ENCODE measurements at regions not wholly inside any gene's neighbourhood (a gene's known extent, or its start where the extent isn't known, plus 50 kb on each side); places are given as distances from the start of the nearest gene placed in this dataset.

GRCh38 chr6:120671519-120671918, 662.8 kb downstream of the TBC1D32 start:
- no peak for DNase-seq (ENCODE audit: extremely low read depth, low read depth)

DNA sequence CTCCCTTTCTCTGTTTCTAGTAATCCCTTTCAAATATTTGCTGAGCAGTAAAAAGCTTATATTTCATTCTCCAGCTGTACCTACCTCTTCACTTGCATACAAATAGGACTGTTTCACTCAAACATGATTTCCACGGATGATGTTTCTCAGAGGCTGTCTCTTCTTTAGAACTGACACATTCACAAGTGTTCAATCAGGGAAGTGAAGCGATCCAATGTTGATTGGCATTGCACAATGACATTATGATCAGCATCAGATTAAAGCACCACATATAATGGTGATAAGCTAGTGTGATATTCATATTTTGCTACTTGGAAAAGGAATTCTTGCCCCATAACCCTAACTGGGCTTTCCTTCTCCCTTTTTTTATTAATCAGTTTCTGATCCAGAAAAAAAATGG, 681.8 kb downstream of the TBC1D32 start:
- DNase-seq (ENCODE audit: extremely low read depth, low read depth), result no peak

GRCh38 chr6:120648713-120649112, 685.6 kb downstream of the TBC1D32 start:
- DNase-seq (ENCODE audit: extremely low read depth, low read depth), result no peak

DNA sequence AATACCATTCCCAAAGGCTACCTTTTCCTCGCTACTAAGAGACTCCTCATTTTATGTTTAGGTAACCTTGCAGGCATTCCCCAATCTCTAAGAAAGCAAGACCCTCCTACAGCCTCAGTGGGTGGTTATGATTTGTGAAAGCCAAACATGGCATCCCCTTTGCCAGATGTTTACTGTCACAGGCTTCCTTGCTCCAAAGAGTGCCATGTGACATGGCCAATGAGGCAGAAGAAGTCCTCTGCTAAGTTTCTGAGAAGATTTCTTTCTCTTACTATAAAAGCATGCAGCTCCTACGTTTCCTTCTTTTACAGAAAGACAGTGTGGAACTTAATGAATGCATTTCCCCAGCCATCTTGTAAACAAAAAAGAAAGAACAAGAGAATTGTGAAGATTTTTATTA, 688.2 kb downstream of the TBC1D32 start:
- DNase-seq (ENCODE audit: extremely low read depth, low read depth), result no peak

GRCh38 chr6:120632975-120633374, 701.3 kb downstream of the TBC1D32 start:
- DNase-seq (ENCODE audit: extremely low read depth, low read depth), result no peak

DNA sequence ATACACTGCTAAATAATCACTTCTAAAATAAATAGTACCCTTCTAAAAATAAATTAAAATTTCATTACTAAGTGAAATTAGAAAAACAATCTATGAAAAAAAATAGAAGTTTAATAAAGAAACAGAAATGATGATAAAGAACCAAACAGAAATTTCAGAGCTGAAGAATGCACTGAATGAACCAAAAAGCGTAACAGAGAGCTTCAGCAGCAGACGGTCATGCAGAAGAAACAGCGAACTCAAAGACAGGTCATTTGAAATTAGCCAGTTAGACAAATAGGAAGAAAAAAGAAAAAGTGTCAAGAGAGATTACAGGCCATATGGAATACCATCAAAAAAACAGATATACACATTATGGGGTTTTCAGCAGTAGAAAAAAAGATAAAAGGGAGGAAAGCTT, 706.7 kb downstream of the TBC1D32 start:
- no peak for DNase-seq (ENCODE audit: extremely low read depth, low read depth)

GRCh38 chr6:120622127-120622631, 712.1 kb downstream of the TBC1D32 start:
- no peak for DNase-seq (ENCODE audit: extremely low read depth, low read depth)

GRCh38 chr6:120620900-120621299, 713.4 kb downstream of the TBC1D32 start:
- DNase-seq (ENCODE audit: extremely low read depth, low read depth), result no peak

- DNase-seq (ENCODE audit: extremely low read depth, low read depth), result no peak
Observed at GRCh38 chr6:120615238-120615637, 719.0 kb downstream of the TBC1D32 start.

GRCh38 chr6:120614723-120615122, 719.6 kb downstream of the TBC1D32 start:
- DNase-seq (ENCODE audit: extremely low read depth, low read depth), result no peak

- DNase-seq (ENCODE audit: extremely low read depth, low read depth), result no peak
Observed at GRCh38 chr6:120608826-120609225, 725.5 kb downstream of the TBC1D32 start.

DNA sequence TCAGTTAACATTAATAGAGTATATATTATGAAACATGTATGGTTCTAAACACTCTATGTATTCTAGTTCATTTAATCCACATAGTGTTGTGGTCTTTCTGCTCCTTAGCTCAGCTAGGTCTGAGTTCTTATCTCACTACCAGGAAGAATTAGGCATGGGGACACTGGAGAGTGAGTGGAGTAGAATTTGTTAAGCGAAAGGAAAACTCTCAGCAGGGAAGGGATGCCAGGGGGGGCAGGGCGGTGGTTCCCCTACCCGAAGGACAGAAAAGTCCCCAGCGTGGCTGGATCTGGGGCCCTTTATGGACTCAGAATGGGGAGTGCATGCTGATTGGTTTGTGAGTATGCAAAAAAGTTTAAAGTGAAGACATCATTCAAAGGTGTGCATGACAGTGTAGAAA, 727.5 kb downstream of the TBC1D32 start:
- DNase-seq (ENCODE audit: extremely low read depth, low read depth), result no peak

DNA sequence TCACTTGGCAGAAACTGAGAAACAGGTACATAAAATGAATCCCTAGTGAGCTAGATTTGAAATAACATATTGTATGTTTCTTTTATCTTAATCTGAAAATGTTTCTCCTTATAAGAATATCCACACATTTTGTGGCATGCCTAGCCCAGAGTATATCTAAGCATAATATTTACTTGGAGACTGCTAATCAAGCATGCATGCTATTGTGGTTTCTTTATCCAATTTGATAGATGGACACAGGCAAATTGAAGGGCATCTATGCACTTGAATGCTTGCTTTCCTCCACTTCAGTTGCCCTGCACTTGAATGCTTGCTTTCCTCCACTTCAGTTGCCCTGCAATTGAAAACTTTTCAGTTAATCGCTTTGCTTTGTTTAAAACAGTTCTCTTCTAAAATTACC, 729.8 kb downstream of the TBC1D32 start:
- DNase-seq (ENCODE audit: extremely low read depth, low read depth), result no peak

DNA sequence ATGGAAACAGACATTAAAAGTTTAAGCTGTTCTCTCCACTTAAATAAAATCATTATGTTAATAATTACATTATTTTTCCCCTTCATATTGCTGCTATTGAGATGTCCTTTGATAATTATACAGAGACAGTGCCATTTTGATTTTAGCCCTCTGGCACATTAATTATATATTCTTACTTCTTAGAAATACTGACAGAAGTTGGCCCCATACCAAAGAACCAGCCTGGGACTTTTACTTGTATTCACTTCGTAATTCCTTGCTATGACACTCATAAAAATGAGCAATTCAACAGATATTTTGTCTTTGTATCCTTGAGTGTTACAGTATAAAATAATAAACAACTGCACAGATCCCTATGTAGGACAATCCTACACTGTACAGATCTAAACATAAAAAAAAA, 743.7 kb downstream of the TBC1D32 start:
- no peak for DNase-seq (ENCODE audit: extremely low read depth, low read depth)

GRCh38 chr6:120588424-120588823, 745.9 kb downstream of the TBC1D32 start:
- no peak for DNase-seq (ENCODE audit: extremely low read depth, low read depth)

DNA sequence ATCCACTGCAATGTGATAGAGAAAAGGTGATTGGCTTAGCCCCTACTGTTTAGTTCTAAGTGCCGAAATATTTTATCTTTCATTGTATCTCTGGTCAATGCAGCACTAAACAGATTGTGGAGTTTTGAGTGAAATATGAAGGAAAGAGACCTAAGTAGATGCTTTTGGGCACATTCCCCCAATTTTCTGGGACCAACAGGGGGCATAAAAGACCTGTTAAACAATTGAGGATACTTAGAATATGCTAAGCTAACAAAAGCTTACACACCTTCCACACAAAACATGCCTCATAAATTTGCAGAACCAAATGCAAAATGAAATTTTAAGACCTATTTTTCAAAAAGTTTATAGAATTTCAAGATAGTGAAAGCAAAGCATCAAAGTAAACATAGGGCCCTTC, 746.9 kb downstream of the TBC1D32 start:
- no peak for DNase-seq (ENCODE audit: extremely low read depth, low read depth)

- no peak for DNase-seq (ENCODE audit: extremely low read depth, low read depth)
Observed at GRCh38 chr6:120584111-120584760, 750.0 kb downstream of the TBC1D32 start.

- DNase-seq (ENCODE audit: extremely low read depth, low read depth), result no peak
Observed at GRCh38 chr6:120576061-120576460, 758.2 kb downstream of the TBC1D32 start.

GRCh38 chr6:120569714-120570113, 764.6 kb downstream of the TBC1D32 start:
- DNase-seq (ENCODE audit: extremely low read depth, low read depth), result no peak

DNA sequence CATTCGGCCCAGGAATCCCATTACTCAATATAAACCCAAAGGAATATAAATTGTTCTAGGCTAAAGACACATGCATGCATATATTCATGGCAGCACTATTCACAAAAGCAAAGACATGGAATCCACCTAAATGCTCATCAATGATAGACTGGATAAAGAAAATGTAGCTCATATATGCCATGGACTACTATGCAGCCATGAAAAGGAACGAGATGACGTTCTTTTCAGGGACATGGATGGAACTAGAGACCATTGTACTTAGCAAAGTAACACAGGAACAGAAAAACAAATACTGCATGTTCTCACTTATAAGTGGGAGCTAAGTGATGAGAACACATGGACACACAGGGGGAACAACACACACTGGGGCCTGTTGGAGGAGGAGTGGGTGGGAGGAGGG, 769.5 kb downstream of the TBC1D32 start:
- no peak for DNase-seq (ENCODE audit: extremely low read depth, low read depth)

GRCh38 chr6:120558294-120558693, 776.0 kb downstream of the TBC1D32 start:
- DNase-seq (ENCODE audit: extremely low read depth, low read depth), result no peak

GRCh38 chr6:120557554-120557953, 776.7 kb downstream of the TBC1D32 start:
- DNase-seq (ENCODE audit: extremely low read depth, low read depth), result no peak

DNA sequence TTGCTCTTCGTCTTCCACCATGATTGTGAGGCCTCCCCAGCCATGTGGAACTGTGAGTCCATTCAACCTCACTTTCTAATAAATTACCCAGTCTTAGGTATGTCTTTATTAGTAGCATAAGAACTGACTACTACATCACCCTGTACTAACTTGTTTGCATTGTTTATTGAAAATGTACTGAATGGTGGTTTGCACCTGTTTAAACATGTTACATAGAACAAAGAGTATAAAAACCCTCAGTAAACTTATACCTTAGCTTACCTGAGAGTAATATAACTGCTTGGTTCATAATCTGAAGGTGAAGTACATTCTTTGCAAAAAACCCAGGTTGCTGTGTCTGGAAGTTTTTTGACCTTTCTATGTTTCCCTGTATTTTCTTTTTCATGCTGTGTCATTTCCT, 777.8 kb downstream of the TBC1D32 start:
- no peak for DNase-seq (ENCODE audit: extremely low read depth, low read depth)
